HepG2 (cell line): ENCODE measurements at regions not wholly inside any gene's neighbourhood (a gene's known extent, or its start where the extent isn't known, plus 50 kb on each side); places are given as distances from the start of the nearest gene placed in this dataset.

ENCODE experiments used
- ATAC-seq: fragments of 200-7000 bp; cut with Tn5 transposase; 3 replicates; pipeline ENCODE4 v1.9.1; 2020; ENCODE audit warnings: mild to moderate bottlenecking, moderate library complexity
- BruUV-seq: library from RNA; stranded (reverse); fragments of 400-500 nt; replicated peaks from 2 replicates; lab custom pipeline; 2021; lab: Mats Ljungman, UMichigan
- CTCF ChIA-PET: fragments of 300-600 bp; formaldehyde crosslinking; extraction: SDS; loops from one replicate; lab custom pipeline; 2021; ENCODE audit warnings: low total read pairs, inconsistent platforms, low intra/inter-chr PET ratio; lab: Yijun Ruan, JAX
- POLR2A ChIA-PET: fragments of 350-600 bp; sonication (Branson Sonifier 250); formaldehyde crosslinking; loops from one replicate; lab custom pipeline; 2020; ENCODE audit warnings: antibody characterized with exemption, inconsistent platforms; lab: Yijun Ruan, JAX
- DNase-seq: peaks from one replicate; pipeline ENCODE4 v3.0.0-alpha.2; 2015; ENCODE audit warnings: low spot score
- FAIRE-seq: peaks from 3 replicates; lab custom pipeline; 2011; peaks lifted over from hg19 to GRCh38; lab: Jason Lieb, UNC
- H2AFZ ChIP-seq: one replicate; pipeline ENCODE4 v1.6.1; 2011; ENCODE audit warnings: low read length, inconsistent platforms
- H3K27ac ChIP-seq: fragments of 300-600 bp; 3 replicates; pipeline ENCODE4 v1.8.0; 2011; ENCODE audit warnings: mixed run types, mild to moderate bottlenecking, mixed read lengths, low read length, inconsistent platforms; ENCODE audit not compliant: insufficient read depth; ENCODE audit errors: extremely low read length
- H3K27me3 ChIP-seq, 2 experiments: fragments of 200-600 bp in 1 of 2; 2 replicates in 1 of 2; 3 replicates in 1 of 2; pipeline versions ENCODE4 v1.6.0 to v1.8.0; 2011; ENCODE audit warnings: low read length in 2 of 2, mild to moderate bottlenecking in 2 of 2, moderate library complexity in 2 of 2, inconsistent platforms in 1 of 2; ENCODE audit not compliant: insufficient read depth in 2 of 2, control insufficient read depth in 1 of 2
- H3K36me3 ChIP-seq, 2 experiments: fragments of 200-600 bp in 1 of 2; replicated peaks in 1 of 2; 2 replicates in 1 of 2; 3 replicates in 1 of 2; pipeline versions ENCODE4 v1.5.1 to v1.8.0; 2011; ENCODE audit warnings: low read length in 2 of 2, inconsistent platforms in 1 of 2; ENCODE audit not compliant: insufficient read depth in 2 of 2, control insufficient read depth in 1 of 2
- H3K4me1 ChIP-seq: 2 replicates; pipeline ENCODE4 v1.5.1; 2012; ENCODE audit warnings: low read length, inconsistent platforms; ENCODE audit not compliant: insufficient read depth
- H3K4me2 ChIP-seq: 2 replicates; pipeline ENCODE4 v1.6.0; 2011; ENCODE audit warnings: low read depth, low read length, inconsistent platforms
- H3K4me3 ChIP-seq, 3 experiments: fragments of 200-600 bp in 1 of 3; sonication (generic), shearing (Covaris generic) in 1 of 3; replicated peaks in 1 of 3; 2 replicates each; pipeline ENCODE4 v1.5.1; 2011 to 2016; ENCODE audit warnings: low read length in 3 of 3, inconsistent platforms in 2 of 3, low read depth in 2 of 3, mild to moderate bottlenecking in 2 of 3, control low read depth in 1 of 3, mixed read lengths in 1 of 3; ENCODE audit not compliant: insufficient read depth in 1 of 3
- H3K79me2 ChIP-seq: one replicate; pipeline ENCODE4 v1.6.1; 2011; ENCODE audit warnings: low read length, inconsistent platforms; ENCODE audit not compliant: insufficient read depth
- H3K9ac ChIP-seq: 2 replicates; pipeline ENCODE4 v1.6.0; 2011; ENCODE audit warnings: mild to moderate bottlenecking, low read depth, low read length, inconsistent platforms; ENCODE audit not compliant: insufficient read depth
- H3K9me3 ChIP-seq: 2 replicates; pipeline ENCODE4 v1.5.1; 2012; ENCODE audit warnings: mild to moderate bottlenecking, low read length
- H4K20me1 ChIP-seq: 2 replicates; pipeline ENCODE4 v1.6.0; 2011; ENCODE audit warnings: inconsistent platforms, mild to moderate bottlenecking, low read length, moderate library complexity; ENCODE audit not compliant: insufficient read depth
- ARNT2 ChIP-seq: sonication (generic); formaldehyde crosslinking; IDR thresholded peaks from 2 replicates; pipeline ENCODE4 v1.8.0; 2022; ENCODE audit warnings: mild to moderate bottlenecking, low read depth, missing genetic modification reagents, moderate library complexity
- KAT2B ChIP-seq: fragments of 150-350 bp; IDR thresholded peaks from 2 replicates; pipeline ENCODE4 v1.6.1; 2014; ENCODE audit warnings: low read depth, low read length, borderline replicate concordance
- MNT ChIP-seq: fragments of 450-650 bp; IDR thresholded peaks from 2 replicates; pipeline ENCODE4 v1.6.1; 2016
- NAIF1 ChIP-seq: sonication (generic); formaldehyde crosslinking; IDR thresholded peaks from 2 replicates; pipeline ENCODE4 v1.5.0; 2020; ENCODE audit warnings: mild to moderate bottlenecking, missing genetic modification reagents, borderline replicate concordance
- NCOA2 ChIP-seq: sonication (generic); formaldehyde crosslinking; IDR thresholded peaks from 2 replicates; pipeline ENCODE4 v1.8.0; 2022; ENCODE audit warnings: inconsistent platforms
- NR1H2 ChIP-seq: sonication (generic); formaldehyde crosslinking; IDR thresholded peaks from 2 replicates; pipeline ENCODE4 v1.8.1; 2022; ENCODE audit warnings: low read depth, missing genetic modification reagents, borderline replicate concordance
- RFX3 ChIP-seq: IDR thresholded peaks from 2 replicates; pipeline ENCODE4 v1.6.1; 2016; ENCODE audit warnings: missing biosample characterization, missing genetic modification reagents
- SP5 ChIP-seq: IDR thresholded peaks from 2 replicates; pipeline ENCODE4 v1.6.1; 2016; ENCODE audit warnings: low read depth, borderline replicate concordance
- ZNF503 ChIP-seq: sonication (generic); formaldehyde crosslinking; IDR thresholded peaks from 2 replicates; pipeline ENCODE4 v1.4.0; 2020; ENCODE audit warnings: missing genetic modification reagents
- ZNF530 ChIP-seq: sonication (generic); formaldehyde crosslinking; IDR thresholded peaks from 2 replicates; pipeline ENCODE4 v1.5.0; 2020; ENCODE audit warnings: low read depth, mild to moderate bottlenecking, missing genetic modification reagents
- WGBS: methylation state at CpG from one replicate; pipeline ENCODE4 v1.1.6; 2017; ENCODE audit warnings: low lambda C conversion rate; 5-methylcytosine and 5-hydroxymethylcytosine counted together
- in situ Hi-C: cut with HindIII; loops from 2 replicates; pipeline ENCODE4 v1.10.0; 2017; ENCODE audit warnings: low pct_unique_long_range_greater_than_20kb; ENCODE audit not compliant: extremely low pct_ligation_motif_present
- intact Hi-C: fragments of 100-400 bp; cut with micrococcal nuclease; formaldehyde crosslinking; loops from one replicate; pipeline ENCODE4 v1.10.0; 2022; ENCODE audit not compliant: unreplicated experiment

- no peaks in the 10 kb centered on the region for H3K9me3 ChIP-seq
- no peak overlapping the region for H3K27ac ChIP-seq
- H3K4me3 ChIP-seq, result no peak overlapping the region
- no peak for FAIRE-seq
- ATAC-seq, result no peak
- peaks cover 28% of the 10 kb centered on the region for H3K4me1 ChIP-seq
- WGBS, result 42% methylated on average over 2 of the region's 2 CpGs
- H2AFZ ChIP-seq, result no peak overlapping the region
- no peaks in the 10 kb centered on the region for H3K79me2 ChIP-seq
- in situ Hi-C loops (no loop called here), intact Hi-C loops (no loop called here)
- H3K4me2 ChIP-seq, result no peak overlapping the region
- ChIA-PET CTCF (no interaction called here), POLR2A (no interaction called here)
- no peak for DNase-seq
- TF ChIP-seq ZNF503 (CRISPR knock-in tag) (no peak), NR1H2 (CRISPR knock-in tag) (no peak), MNT (no peak), ARNT2 (CRISPR knock-in tag) (no peak), ZNF530 (CRISPR knock-in tag) (no peak), RFX3 (CRISPR knock-in tag) (no peak), KAT2B (no peak), NAIF1 (CRISPR knock-in tag) (no peak), NCOA2 (no peak), SP5 (CRISPR knock-in tag) (no peak)
- peaks cover 0 to 13% of the 10 kb centered on the region in 2 experiments; a peak in 1 of 5 replicates for H3K27me3 ChIP-seq
- no peaks in the 10 kb centered on the region for H4K20me1 ChIP-seq
- no TSS peak for BruUV-seq
- H3K9ac ChIP-seq, result no peak overlapping the region
- H3K36me3 ChIP-seq, result no peaks in the 10 kb centered on the region
These were observed 116.3 kb upstream of the IGF1R start for GRCh38 chr15:98532063-98532462.
